BJ (cell line): ENCODE measurements at regions not wholly inside any gene's neighbourhood (a gene's known extent, or its start where the extent isn't known, plus 50 kb on each side); places are given as distances from the start of the nearest gene placed in this dataset.
"Not testable (repeated sequence)": the region's sequence is repeated elsewhere in the genome, so short reads cannot be mapped to it uniquely, and the experiment has no call there.

Experiments used
- CTCF ChIA-PET: fragments of 350-600 bp; formaldehyde crosslinking; extraction: SDS; loops from one replicate; lab custom pipeline; 2021; ENCODE audit warnings: antibody characterized with exemption, inconsistent platforms; lab: Yijun Ruan, JAX
- POLR2A ChIA-PET: fragments of 300-600 bp; sonication (Branson Sonifier 250); formaldehyde crosslinking; extraction: SDS; loops from one replicate; lab custom pipeline; 2021; ENCODE audit warnings: antibody characterized with exemption; lab: Charles Lee
- DNase-seq: peaks from one replicate; pipeline ENCODE4 v3.0.0-alpha.2; 2011; ENCODE audit warnings: low read depth
- H3K27me3 ChIP-seq: 2 replicates; pipeline ENCODE4 v1.6.0; 2011; ENCODE audit warnings: low read length; ENCODE audit not compliant: control insufficient read depth, insufficient read depth
- H3K36me3 ChIP-seq: 2 replicates; pipeline ENCODE4 v1.5.1; 2011; ENCODE audit warnings: low read length; ENCODE audit not compliant: control insufficient read depth, insufficient read depth
- H3K4me3 ChIP-seq: 2 replicates; pipeline ENCODE4 v1.5.1; 2011; ENCODE audit warnings: low read depth, mild to moderate bottlenecking, control low read depth, low read length
- TF ChIP-seq, protein P1 (sequence below): IDR thresholded peaks from 2 replicates; pipeline ENCODE4 v1.5.1; 2011; ENCODE audit warnings: low read depth, mild to moderate bottlenecking, control low read depth, inconsistent platforms, low read length, moderate library complexity; ENCODE audit not compliant: insufficient read depth

DNA sequence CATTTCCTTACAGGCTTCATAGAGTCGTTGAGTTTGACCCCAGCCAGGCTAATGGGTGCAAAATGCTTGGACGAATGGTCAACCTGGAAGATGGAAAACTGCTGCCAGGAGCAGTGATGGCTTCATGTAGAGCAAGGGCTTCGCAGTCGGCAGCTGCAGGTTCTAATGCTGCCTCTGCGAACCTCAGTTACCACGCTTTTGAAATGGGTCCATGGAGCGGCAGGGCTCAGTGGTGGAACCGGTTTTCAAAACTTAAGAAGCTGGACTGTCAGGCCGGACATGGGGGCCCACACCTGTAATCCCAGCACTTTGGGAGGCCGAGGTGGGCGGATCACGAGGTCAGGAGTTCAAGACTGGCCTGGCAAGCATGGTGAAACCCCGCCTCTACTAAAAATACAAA lies 55.9 kb upstream of the PRR5 start:
- TF ChIP-seq, protein P1, sequence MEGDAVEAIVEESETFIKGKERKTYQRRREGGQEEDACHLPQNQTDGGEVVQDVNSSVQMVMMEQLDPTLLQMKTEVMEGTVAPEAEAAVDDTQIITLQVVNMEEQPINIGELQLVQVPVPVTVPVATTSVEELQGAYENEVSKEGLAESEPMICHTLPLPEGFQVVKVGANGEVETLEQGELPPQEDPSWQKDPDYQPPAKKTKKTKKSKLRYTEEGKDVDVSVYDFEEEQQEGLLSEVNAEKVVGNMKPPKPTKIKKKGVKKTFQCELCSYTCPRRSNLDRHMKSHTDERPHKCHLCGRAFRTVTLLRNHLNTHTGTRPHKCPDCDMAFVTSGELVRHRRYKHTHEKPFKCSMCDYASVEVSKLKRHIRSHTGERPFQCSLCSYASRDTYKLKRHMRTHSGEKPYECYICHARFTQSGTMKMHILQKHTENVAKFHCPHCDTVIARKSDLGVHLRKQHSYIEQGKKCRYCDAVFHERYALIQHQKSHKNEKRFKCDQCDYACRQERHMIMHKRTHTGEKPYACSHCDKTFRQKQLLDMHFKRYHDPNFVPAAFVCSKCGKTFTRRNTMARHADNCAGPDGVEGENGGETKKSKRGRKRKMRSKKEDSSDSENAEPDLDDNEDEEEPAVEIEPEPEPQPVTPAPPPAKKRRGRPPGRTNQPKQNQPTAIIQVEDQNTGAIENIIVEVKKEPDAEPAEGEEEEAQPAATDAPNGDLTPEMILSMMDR = no peak
- Histone ChIP-seq H3K4me3 (no peak overlapping the region), H3K27me3 (no peaks in the 10 kb centered on the region), H3K36me3 (no peaks in the 10 kb centered on the region)
- DNase-seq = no peak
- CTCF ChIA-PET = no interaction called here
- POLR2A ChIA-PET = no interaction called here

DNA sequence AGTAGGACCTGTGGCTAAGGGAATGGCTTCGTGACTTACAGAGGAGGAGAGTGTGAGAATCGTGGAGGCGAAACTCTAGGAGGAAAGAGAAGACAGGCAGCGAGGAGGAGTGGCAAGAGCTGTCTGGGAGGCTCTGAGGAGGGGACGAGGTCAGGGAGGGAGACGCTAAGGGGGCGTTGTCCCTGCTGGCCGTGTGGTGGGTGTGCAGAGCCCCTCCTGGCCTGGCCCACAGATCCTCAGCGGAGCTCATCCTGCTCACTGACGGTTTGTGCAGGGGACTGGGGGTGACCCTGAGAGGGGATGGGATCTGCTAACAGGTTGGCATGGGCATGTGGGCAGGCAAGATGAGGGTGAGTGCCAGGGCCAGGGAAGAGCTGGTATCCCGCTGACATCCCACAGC lies 56.5 kb upstream of the PRR5 start:
- Histone ChIP-seq H3K36me3 (no peaks in the 10 kb centered on the region), H3K27me3 (no peaks in the 10 kb centered on the region), H3K4me3 (no peak overlapping the region)
- ChIA-PET CTCF (interaction anchor here (0.6 to 1.5 kb wide), 2 partner anchors 15 to 1492 kb away, joined by 3 read pairs; no protein-coding TSS in a partner anchor), POLR2A (no interaction called here)
- no peak for DNase-seq
- TF ChIP-seq, protein P1 = no peak

DNA sequence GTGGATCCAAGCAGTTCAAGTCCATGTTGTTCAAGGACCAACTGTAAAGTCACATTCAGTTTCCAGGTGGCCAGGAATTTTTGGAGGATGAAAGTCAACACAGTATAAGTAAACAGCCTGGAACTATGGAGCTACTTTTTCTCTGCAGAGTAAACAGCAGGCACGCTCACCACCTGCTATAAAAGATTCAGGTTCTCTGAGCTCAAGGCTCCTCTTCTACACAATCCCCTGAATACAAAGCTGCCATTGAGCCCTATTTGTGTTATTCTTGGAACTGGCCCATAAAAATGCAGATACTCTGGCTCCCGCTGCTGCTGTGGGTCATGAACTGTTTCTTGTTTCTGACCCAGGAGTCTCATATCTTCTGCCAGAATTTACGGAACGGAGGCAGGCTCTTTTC lies 56.9 kb upstream of the PRR5 start:
- POLR2A ChIA-PET = no interaction called here
- no peaks in the 10 kb centered on the region for H3K27me3 ChIP-seq
- H3K4me3 ChIP-seq = no peak overlapping the region
- H3K36me3 ChIP-seq = no peaks in the 10 kb centered on the region
- DNase-seq = no peak
- TF ChIP-seq, protein P1 = no peak
- CTCF ChIA-PET = interaction anchor here (0.6 to 1.5 kb wide), 3 partner anchors 15 to 1491 kb away, joined by 3 read pairs; no protein-coding TSS in a partner anchor

DNA sequence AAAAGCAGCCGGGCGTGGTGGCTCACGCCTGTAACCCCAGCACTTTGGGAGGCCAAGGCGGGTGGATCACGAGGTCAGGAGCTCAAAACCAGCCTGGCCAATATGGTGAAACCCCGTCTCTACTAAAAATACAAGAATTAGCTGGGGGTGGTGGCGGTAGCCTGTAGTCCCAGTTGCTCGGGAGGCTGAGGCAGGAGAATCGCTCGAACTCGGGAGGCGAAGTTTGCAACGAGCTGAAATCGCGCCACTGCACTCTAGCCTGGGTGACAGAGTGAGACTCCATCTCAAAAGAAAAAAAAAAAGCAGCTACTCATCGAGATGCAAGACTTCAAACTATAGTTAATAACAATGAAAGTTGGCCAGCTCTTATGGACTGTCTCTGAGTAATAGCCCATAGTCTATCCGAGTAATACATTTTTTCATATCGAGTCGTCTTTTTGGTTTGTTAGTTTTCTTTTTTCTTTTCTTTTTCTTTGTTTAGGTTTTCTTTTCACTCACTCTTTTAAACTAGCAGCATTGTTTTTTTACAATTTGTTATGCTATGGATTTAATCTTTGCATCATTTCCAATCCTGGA lies 58.4 kb upstream of the PRR5 start:
- POLR2A ChIA-PET, H3K27me3 ChIP-seq: not testable (repeated sequence)
- CTCF ChIA-PET = interaction anchor here (1.1 to 2.4 kb wide), 3 partner anchors 16 to 650 kb away, joined by 3 to 5 read pairs (median 4); no protein-coding TSS in a partner anchor

DNA sequence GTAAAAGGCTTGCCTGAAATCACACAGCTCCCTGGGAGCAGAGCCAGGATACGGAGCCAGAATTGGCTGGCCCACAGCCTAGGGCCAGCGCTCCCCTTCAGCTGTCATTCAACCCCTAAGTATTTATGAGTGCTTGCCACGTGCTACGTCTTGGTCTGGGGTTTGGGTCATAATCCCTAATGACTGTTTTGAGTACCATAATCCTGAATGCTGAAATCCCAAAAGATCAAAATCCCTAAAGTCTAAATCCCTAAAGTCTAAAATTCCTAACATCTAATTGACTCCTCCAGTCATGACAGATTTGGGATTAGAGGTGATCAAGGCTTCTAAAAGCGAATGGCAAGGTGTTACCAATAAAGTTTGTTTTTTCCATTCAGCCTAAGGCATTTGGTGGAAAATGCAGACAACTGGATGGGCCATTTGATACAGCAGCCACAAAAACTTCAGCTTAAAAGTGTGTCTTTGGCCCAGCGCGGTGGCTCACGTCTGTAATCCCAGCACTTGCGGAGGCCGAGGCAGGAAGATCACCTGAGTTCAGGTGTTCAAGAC lies 59.8 kb upstream of the PRR5 start:
- CTCF ChIA-PET = interaction anchor here (0.8 to 2.4 kb wide), 3 partner anchors 15 to 688 kb away, joined by 3 to 5 read pairs (median 3); no protein-coding TSS in a partner anchor
- POLR2A ChIA-PET = no interaction called here
- H3K27me3 ChIP-seq = no peaks in the 10 kb centered on the region
- no peaks in the 10 kb centered on the region for H3K36me3 ChIP-seq
- no peak for DNase-seq
- H3K4me3 ChIP-seq = no peak overlapping the region
- TF ChIP-seq, protein P1 = no peak

More for the DNA sequence above, 58.4 kb upstream of the PRR5 start:
- H3K4me3 ChIP-seq, DNase-seq, H3K36me3 ChIP-seq: not testable (repeated sequence)
